AG09309 (cell line): ENCODE measurements at regions not wholly inside any gene's neighbourhood (a gene's known extent, or its start where the extent isn't known, plus 50 kb on each side); places are given as distances from the start of the nearest gene placed in this dataset.
A peak's percentile ranks its signal among the peaks of the same experiment; 100 is the strongest.

Experiments
- DNase-seq: peaks from one replicate; pipeline ENCODE4 v3.0.0-alpha.2; 2010; ENCODE audit warnings: low read depth
- H3K4me3 ChIP-seq: 2 replicates; pipeline ENCODE4 v1.5.1; 2011; ENCODE audit warnings: mild to moderate bottlenecking, low read depth, low read length, moderate library complexity; ENCODE audit not compliant: control insufficient read depth
- CTCF ChIP-seq: IDR thresholded peaks from 2 replicates; pipeline ENCODE4 v1.5.1; 2011; ENCODE audit warnings: mild to moderate bottlenecking, low read depth, low read length, inconsistent platforms; ENCODE audit not compliant: insufficient read depth, control insufficient read depth; ENCODE audit errors: missing control alignments

GRCh38 chr5:53201746-53202145 is 92.2 kb upstream of the MOCS2 start:
- no peak for TF ChIP-seq CTCF
- no peak for DNase-seq

GRCh38 chr5:53206562-53206961 is 97.0 kb upstream of the MOCS2 start:
- no peak for DNase-seq
- no peak overlapping the region for H3K4me3 ChIP-seq
- no peak for TF ChIP-seq CTCF

More at GRCh38 chr5:53201746-53202145, 92.2 kb upstream of the MOCS2 start:
- no peak overlapping the region for H3K4me3 ChIP-seq

- H3K4me3 ChIP-seq: no peak overlapping the region
- peak; percentile 3 for DNase-seq
- no peak for TF ChIP-seq CTCF
Observed at GRCh38 chr5:53211799-53212198, 102.2 kb upstream of the MOCS2 start.

- no peak for DNase-seq
- TF ChIP-seq CTCF: no peak
- no peak overlapping the region for H3K4me3 ChIP-seq
Observed at GRCh38 chr5:53219174-53219573, 109.6 kb upstream of the MOCS2 start.

- H3K4me3 ChIP-seq: no peak overlapping the region
- DNase-seq: no peak
- no peak for TF ChIP-seq CTCF
Observed at GRCh38 chr5:53219610-53220009, 110.1 kb upstream of the MOCS2 start.

GRCh38 chr5:53233645-53234405 is 124.3 kb upstream of the MOCS2 start:
- TF ChIP-seq CTCF: no peak
- DNase-seq: no peak
- no peak overlapping the region for H3K4me3 ChIP-seq
